Aorta (tissue), 5 donors: ENCODE measurements at regions not wholly inside any gene's neighbourhood (a gene's known extent, or its start where the extent isn't known, plus 50 kb on each side); places are given as distances from the start of the nearest gene placed in this dataset.

ENCODE experiments used
- ATAC-seq: fragments of 200-7000 bp; cut with Tn5 transposase; one replicate; pipeline ENCODE4 v1.9.1; 2022; ENCODE audit warnings: moderate library complexity; ENCODE audit not compliant: low FRiP score
- DNase-seq, 2 donors: peaks; one replicate each; pipeline ENCODE4 v3.0.0-alpha.2; 2020
- H3K27ac ChIP-seq, 2 donors: one replicate each; pipeline ENCODE4 v1.5.1; 2013; ENCODE audit warnings: low read length in 2 of 2, mild to moderate bottlenecking in 2 of 2, moderate library complexity in 2 of 2, control low read depth in 1 of 2, inconsistent platforms in 1 of 2, low read depth in 1 of 2
- H3K27me3 ChIP-seq, 2 donors: one replicate each; pipeline ENCODE4 v1.6.1; 2013; ENCODE audit warnings: control low read depth in 1 of 2, low read length in 1 of 2, mild to moderate bottlenecking in 1 of 2, moderate library complexity in 1 of 2; ENCODE audit not compliant: insufficient read depth in 2 of 2, control insufficient read depth in 1 of 2
- H3K36me3 ChIP-seq, 2 donors: one replicate each; pipeline ENCODE4 v1.6.1; 2013; ENCODE audit warnings: control low read depth in 1 of 2, low read length in 1 of 2, mild to moderate bottlenecking in 1 of 2; ENCODE audit not compliant: insufficient read depth in 2 of 2, control insufficient read depth in 1 of 2
- H3K4me1 ChIP-seq, 2 donors: one replicate each; pipeline ENCODE4 v1.6.1; 2013; ENCODE audit warnings: low read length in 2 of 2, control low read depth in 1 of 2, mild to moderate bottlenecking in 1 of 2, moderate library complexity in 1 of 2; ENCODE audit not compliant: insufficient read depth in 2 of 2, control insufficient read depth in 1 of 2
- H3K4me3 ChIP-seq, 2 donors: one replicate each; pipeline ENCODE4 v1.5.1; 2013; ENCODE audit warnings: low read length in 2 of 2, control low read depth in 1 of 2, mild to moderate bottlenecking in 1 of 2
- H3K9me3 ChIP-seq: one replicate; pipeline ENCODE4 v1.6.1; 2013; ENCODE audit warnings: mild to moderate bottlenecking, low read length; ENCODE audit not compliant: control insufficient read depth
- WGBS, 2 donors: extraction: QIAGEN DNeasy Blood & Tissue Kit; methylation state at CpG; one replicate each; pipeline ENCODE4 v1.1.7; 2013; 5-methylcytosine and 5-hydroxymethylcytosine counted together
- intact Hi-C, 2 donors: fragments of 100-400 bp; cut with DNase I; formaldehyde crosslinking; loops; one replicate each; pipeline versions ENCODE4 v1.14.2 to v1.15.0; 2022
- donor health status: healthy with polysubstance abuse.
- donor health status: Bipolar disorder and iron deficiency.
- donor health status: DM: no; HTN: no; CAD: no.
- donor health status: DM: no; HTN: no; CAD: no.
- donor health status: DM: yes; HTN: yes; CAD: no.

DNA sequence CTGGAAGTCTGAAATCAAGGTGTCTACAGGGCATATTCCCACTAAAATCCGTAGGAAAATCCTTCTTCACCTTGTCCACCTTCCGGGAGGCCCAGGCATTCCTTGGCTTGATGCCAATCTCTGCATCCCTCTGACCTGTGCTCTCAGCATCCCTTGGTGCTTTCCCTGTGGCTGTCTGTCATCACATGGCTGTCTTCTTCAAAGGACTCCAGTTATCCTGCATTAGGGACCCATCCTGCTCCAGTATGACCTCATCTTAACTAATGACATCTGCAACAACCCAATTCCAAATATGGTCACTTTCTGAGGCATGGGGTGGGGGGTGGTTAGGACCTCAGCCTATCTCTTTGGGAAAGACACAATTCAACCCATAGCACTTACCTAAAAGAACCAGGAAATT, 423.8 kb downstream of the IRS2 start:
- no peaks in the 10 kb centered on the region for H3K36me3 ChIP-seq
- no peak overlapping the region for H3K27ac ChIP-seq
- intact Hi-C loops = no loop called here
- DNase-seq (no peak), ATAC-seq (no peak)
- no peak overlapping the region for H3K4me3 ChIP-seq
- 63 to 69% methylated on average over 2 of the region's 2 CpGs for WGBS, 2 donors
- no peaks in the 10 kb centered on the region for H3K4me1 ChIP-seq
- H3K27me3 ChIP-seq = no peaks in the 10 kb centered on the region
- no peaks in the 10 kb centered on the region for H3K9me3 ChIP-seq

DNA sequence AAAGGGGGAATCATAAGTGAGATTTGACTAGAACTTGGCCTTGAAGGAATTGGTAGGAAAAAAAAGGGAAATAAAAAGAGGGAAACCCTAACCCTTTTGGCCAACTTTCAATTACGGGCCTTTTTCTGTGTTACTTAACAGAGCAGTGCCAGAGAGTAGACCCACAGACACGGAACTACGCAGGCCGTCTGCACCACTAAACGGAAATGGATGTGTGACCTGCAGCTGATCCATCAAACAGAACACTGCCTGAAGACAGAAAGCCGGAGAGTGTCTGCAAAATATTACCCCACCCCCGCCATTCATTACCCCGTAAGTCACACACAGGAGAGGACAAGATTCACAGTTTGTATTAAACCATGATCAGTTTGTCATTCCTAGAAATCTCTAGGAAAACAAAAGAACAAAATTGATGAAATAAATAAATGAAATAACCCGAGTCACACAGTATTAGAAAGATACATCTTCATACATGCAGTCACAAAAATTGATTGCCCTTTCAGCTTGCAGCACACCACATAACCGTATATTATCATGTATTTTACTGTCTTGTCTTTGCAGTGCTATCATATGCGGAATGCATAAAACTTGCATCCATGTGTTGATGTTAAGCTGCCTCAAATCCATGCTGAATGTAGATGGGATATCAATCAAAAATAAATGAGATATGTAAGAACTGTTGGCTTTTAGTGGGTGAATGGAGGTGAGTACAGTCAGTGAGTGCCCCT, 424.7 kb downstream of the IRS2 start:
- H3K27me3 ChIP-seq = no peaks in the 10 kb centered on the region
- H3K27ac ChIP-seq = no peak overlapping the region
- H3K4me1 ChIP-seq = no peaks in the 10 kb centered on the region
- intact Hi-C loops = no loop called here
- DNase-seq (no peak), ATAC-seq (no peak)
- WGBS, 2 donors = 86 to 87% methylated on average over 11 of the region's 11 CpGs
- no peak overlapping the region for H3K4me3 ChIP-seq
- H3K9me3 ChIP-seq = no peaks in the 10 kb centered on the region
- no peaks in the 10 kb centered on the region for H3K36me3 ChIP-seq

DNA sequence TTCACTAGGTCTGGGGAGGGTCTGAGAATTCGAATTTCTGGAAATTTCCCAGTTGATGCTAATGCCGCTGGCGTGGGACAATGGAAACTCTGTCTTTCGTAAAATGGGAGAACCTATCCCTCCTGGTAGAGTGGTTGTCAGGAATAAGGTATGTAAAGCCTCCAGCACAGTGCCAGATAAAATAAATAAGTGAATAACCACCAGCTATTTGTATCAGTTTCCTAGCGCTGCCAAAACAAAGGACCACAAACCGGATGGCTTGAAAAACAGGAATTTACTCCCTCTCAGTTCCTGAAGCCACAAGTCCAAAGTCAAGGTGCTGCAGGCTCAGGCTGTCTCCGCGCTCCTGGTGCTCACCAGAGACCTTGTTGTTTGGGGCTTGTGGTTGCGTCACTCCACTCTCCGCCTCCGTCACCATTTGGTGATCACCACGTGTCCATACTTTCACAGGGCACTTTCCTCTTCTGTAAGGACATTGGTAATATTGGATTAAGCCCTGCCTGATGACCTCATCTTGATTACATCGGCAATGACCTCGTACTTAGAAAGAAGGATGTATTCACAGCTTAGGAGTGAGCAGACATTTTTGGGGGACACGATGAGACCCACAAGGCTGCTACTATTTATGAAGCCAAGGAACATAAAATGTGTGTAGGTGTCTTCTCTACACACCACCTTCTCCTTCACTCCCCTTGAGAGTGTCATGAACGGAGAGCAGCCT, 428.5 kb downstream of the IRS2 start:
- no peak for DNase-seq
- 93% methylated on average over 16 of the region's 16 CpGs for WGBS, 2 donors
- ATAC-seq = no peak

DNA sequence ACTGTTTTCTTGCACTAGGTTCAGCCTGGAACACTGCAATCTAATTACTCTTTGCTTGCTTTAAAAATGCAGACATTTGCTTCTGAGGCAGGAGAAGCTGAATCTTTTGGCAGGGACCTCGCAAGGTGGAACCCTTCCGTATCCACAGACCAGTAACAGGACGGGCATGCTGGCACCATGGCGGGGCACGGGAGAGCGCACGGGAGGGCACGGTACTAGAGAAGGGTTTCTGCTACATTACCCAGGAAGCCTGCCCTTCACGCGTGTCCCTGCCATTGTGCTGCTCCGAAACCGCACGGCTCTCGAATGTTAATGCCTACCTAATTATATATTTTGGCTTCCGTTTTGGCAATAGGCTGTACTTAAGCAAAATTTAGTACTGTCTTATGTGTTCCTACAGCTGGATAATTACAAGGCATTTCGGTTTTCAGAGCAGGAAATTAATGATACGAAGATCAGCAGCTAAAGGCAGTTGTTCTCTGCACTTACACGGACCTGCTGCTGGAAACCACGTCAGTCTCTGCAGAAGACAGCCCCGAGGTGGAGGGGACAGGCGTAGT, 430.4 kb downstream of the IRS2 start:
- H3K27me3 ChIP-seq = no peaks in the 10 kb centered on the region
- H3K4me1 ChIP-seq = no peaks in the 10 kb centered on the region
- no peak for ATAC-seq
- H3K4me3 ChIP-seq = no peak overlapping the region
- no peak overlapping the region for H3K27ac ChIP-seq
- DNase-seq = no peak
- intact Hi-C loops = no loop called here
- 93% methylated on average over 21 of the region's 21 CpGs for WGBS, 2 donors
- H3K36me3 ChIP-seq = no peaks in the 10 kb centered on the region
- no peaks in the 10 kb centered on the region for H3K9me3 ChIP-seq

More for the DNA sequence above, 428.5 kb downstream of the IRS2 start:
- Histone ChIP-seq H3K9me3 (no peaks in the 10 kb centered on the region), H3K4me3 (no peak overlapping the region), H3K27me3 (no peaks in the 10 kb centered on the region), H3K4me1 (no peaks in the 10 kb centered on the region), H3K27ac (no peak overlapping the region), H3K36me3 (no peaks in the 10 kb centered on the region)
- intact Hi-C loops = no loop called here

DNA sequence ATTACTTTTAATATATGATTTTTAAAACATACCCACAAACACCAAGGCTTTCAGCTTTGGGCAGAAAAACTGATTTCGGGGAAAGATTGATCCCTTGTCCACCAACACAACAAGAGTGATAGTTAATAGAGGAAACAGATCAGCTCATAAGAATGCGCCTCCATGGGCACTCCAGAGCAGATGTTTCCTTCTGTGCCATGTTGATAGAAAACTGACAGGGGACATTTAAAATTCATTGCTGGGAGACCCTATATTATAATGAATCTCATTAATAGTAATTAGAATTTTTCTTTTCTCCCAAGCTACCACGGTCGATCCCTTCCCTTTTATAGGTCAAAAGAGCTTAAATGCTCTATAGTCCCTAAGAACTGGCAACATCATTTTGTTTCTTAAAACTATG, 431.2 kb downstream of the IRS2 start:
- H3K36me3 ChIP-seq = no peaks in the 10 kb centered on the region
- no peaks in the 10 kb centered on the region for H3K4me1 ChIP-seq
- intact Hi-C loops = no loop called here
- H3K27ac ChIP-seq = no peak overlapping the region
- H3K4me3 ChIP-seq = no peak overlapping the region
- no peaks in the 10 kb centered on the region for H3K27me3 ChIP-seq
- DNase-seq (no peak), ATAC-seq (no peak)
- H3K9me3 ChIP-seq = no peaks in the 10 kb centered on the region
- WGBS, 2 donors = 92% methylated on average over 4 of the region's 4 CpGs

DNA sequence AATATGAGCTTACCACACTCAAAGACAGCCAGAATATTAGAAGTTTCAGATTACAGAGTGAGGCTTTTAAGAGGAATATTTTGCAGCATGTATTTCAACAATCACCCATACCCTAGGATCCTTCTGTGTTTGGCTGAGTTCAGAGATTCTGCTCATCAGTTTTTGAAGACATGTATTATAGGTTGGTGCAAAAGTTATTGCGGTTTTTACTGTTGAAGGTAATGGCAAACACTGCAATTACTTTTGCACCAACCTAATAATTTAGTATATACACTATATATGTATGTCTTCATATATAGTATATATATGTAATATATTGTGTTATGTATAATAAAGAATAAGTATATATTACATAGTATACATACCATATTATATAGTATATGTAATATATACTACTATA, 435.1 kb downstream of the IRS2 start:
- no peak for DNase-seq
- Histone ChIP-seq H3K4me3 (no peak overlapping the region), H3K36me3 (no peaks in the 10 kb centered on the region), H3K27me3 (no peaks in the 10 kb centered on the region), H3K27ac (no peak overlapping the region), H3K9me3 (no peaks in the 10 kb centered on the region), H3K4me1 (no peaks in the 10 kb centered on the region)
- intact Hi-C loops = no loop called here
- ATAC-seq = no peak
- 84 to 88% methylated on average over 1 of the region's 1 CpG for WGBS, 2 donors

DNA sequence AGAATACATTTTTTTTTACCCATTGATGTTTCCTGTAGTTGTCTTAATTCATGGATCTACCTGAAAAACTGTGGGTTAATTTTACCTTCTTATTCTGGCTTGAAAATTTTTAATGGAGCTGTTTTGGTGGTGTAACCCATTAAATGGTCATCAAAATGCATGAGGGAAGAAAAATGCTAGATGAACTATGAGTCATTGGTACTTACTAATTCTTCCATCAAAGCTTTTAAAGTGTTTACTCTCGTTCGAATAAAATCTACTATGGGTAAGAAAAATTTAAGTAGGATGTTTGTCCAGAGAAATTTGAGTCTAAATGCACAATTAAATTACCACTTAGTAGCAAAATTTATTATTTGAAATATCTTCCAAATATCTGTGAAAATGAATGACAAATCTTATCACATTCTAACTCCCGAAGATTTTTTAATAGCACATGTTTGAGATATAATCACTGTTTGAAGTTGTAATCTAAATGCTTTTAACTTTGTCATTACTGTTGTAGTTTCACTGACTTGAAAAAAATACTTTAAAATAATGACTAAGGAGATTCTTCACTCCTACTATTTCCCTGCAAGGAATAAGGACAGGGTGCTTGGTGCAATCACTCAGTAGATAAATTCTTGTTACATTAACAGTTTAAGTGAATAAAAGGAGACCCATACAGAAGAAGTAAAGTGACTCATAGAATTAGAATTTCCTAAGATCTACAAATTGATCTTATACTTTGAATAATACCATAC, 437.7 kb downstream of the IRS2 start:
- no peak for ATAC-seq
- H3K4me3 ChIP-seq = no peak overlapping the region
- 70% methylated on average over 3 of the region's 3 CpGs for WGBS, 2 donors

DNA sequence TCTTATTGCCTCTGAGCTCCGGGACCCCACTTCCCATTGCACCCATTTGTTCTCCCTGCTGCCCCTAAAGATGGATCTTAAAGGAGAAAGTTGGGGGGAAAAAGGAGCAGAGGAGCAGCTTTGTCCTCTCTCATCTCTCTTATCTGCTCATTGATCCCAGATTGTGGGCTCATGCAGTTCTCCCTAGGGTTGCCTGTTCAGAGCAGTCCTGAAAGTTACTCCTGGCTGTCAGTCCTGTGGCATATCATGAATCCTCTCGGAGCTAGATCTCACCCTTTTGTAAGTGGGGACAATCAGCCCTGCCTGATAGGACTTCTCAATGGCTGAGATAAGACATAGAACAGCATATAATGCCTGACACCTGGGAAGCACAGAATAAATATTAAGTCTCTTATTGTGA, 440.3 kb downstream of the IRS2 start:
- Histone ChIP-seq H3K27ac (no peak overlapping the region), H3K27me3 (no peaks in the 10 kb centered on the region), H3K9me3 (no peaks in the 10 kb centered on the region), H3K4me1 (no peaks in the 10 kb centered on the region), H3K36me3 (no peaks in the 10 kb centered on the region), H3K4me3 (no peak overlapping the region)
- intact Hi-C loops = loop anchor here in 1 of 2 donors (10.0 kb wide), 1 partner anchor 191 kb away; no protein-coding TSS in a partner anchor
- no peak for DNase-seq
- ATAC-seq = no peak
- 93 to 97% methylated on average over 2 of the region's 2 CpGs for WGBS, 2 donors

More for the DNA sequence above, 437.7 kb downstream of the IRS2 start:
- no peak for DNase-seq
- H3K9me3 ChIP-seq = no peaks in the 10 kb centered on the region
- intact Hi-C loops = loop anchor here in 1 of 2 donors (10.0 kb wide), 1 partner anchor 194 kb away; no protein-coding TSS in a partner anchor
- no peaks in the 10 kb centered on the region for H3K4me1 ChIP-seq
- H3K27me3 ChIP-seq = no peaks in the 10 kb centered on the region
- H3K36me3 ChIP-seq = no peaks in the 10 kb centered on the region
- H3K27ac ChIP-seq = no peak overlapping the region
